HepG2 (cell line): ENCODE measurements at regions not wholly inside any gene's neighbourhood (a gene's known extent, or its start where the extent isn't known, plus 50 kb on each side); places are given as distances from the start of the nearest gene placed in this dataset.

Experiments used
- ATAC-seq: fragments of 200-7000 bp; cut with Tn5 transposase; 3 replicates; pipeline ENCODE4 v1.9.1; 2020; ENCODE audit warnings: mild to moderate bottlenecking, moderate library complexity
- BruUV-seq: library from RNA; stranded (reverse); fragments of 400-500 nt; replicated peaks from 2 replicates; lab custom pipeline; 2021; lab: Mats Ljungman, UMichigan
- CTCF ChIA-PET: fragments of 300-600 bp; formaldehyde crosslinking; extraction: SDS; loops from one replicate; lab custom pipeline; 2021; ENCODE audit warnings: low total read pairs, inconsistent platforms, low intra/inter-chr PET ratio; lab: Yijun Ruan, JAX
- POLR2A ChIA-PET: fragments of 350-600 bp; sonication (Branson Sonifier 250); formaldehyde crosslinking; loops from one replicate; lab custom pipeline; 2020; ENCODE audit warnings: antibody characterized with exemption, inconsistent platforms; lab: Yijun Ruan, JAX
- DNase-seq: peaks from one replicate; pipeline ENCODE4 v3.0.0-alpha.2; 2015; ENCODE audit warnings: low spot score
- FAIRE-seq: peaks from 3 replicates; lab custom pipeline; 2011; peaks lifted over from hg19 to GRCh38; lab: Jason Lieb, UNC
- H2AFZ ChIP-seq: one replicate; pipeline ENCODE4 v1.6.1; 2011; ENCODE audit warnings: low read length, inconsistent platforms
- H3K27ac ChIP-seq: fragments of 300-600 bp; 3 replicates; pipeline ENCODE4 v1.8.0; 2011; ENCODE audit warnings: mixed run types, mild to moderate bottlenecking, mixed read lengths, low read length, inconsistent platforms; ENCODE audit not compliant: insufficient read depth; ENCODE audit errors: extremely low read length
- H3K27me3 ChIP-seq, 2 experiments: fragments of 200-600 bp in 1 of 2; 2 replicates in 1 of 2; 3 replicates in 1 of 2; pipeline versions ENCODE4 v1.6.0 to v1.8.0; 2011; ENCODE audit warnings: low read length in 2 of 2, mild to moderate bottlenecking in 2 of 2, moderate library complexity in 2 of 2, inconsistent platforms in 1 of 2; ENCODE audit not compliant: insufficient read depth in 2 of 2, control insufficient read depth in 1 of 2
- H3K36me3 ChIP-seq, 2 experiments: fragments of 200-600 bp in 1 of 2; replicated peaks in 1 of 2; 2 replicates in 1 of 2; 3 replicates in 1 of 2; pipeline versions ENCODE4 v1.5.1 to v1.8.0; 2011; ENCODE audit warnings: low read length in 2 of 2, inconsistent platforms in 1 of 2; ENCODE audit not compliant: insufficient read depth in 2 of 2, control insufficient read depth in 1 of 2
- H3K4me1 ChIP-seq: 2 replicates; pipeline ENCODE4 v1.5.1; 2012; ENCODE audit warnings: low read length, inconsistent platforms; ENCODE audit not compliant: insufficient read depth
- H3K4me2 ChIP-seq: 2 replicates; pipeline ENCODE4 v1.6.0; 2011; ENCODE audit warnings: low read depth, low read length, inconsistent platforms
- H3K4me3 ChIP-seq, 3 experiments: fragments of 200-600 bp in 1 of 3; sonication (generic), shearing (Covaris generic) in 1 of 3; replicated peaks in 1 of 3; 2 replicates each; pipeline ENCODE4 v1.5.1; 2011 to 2016; ENCODE audit warnings: low read length in 3 of 3, inconsistent platforms in 2 of 3, low read depth in 2 of 3, mild to moderate bottlenecking in 2 of 3, control low read depth in 1 of 3, mixed read lengths in 1 of 3; ENCODE audit not compliant: insufficient read depth in 1 of 3
- H3K79me2 ChIP-seq: one replicate; pipeline ENCODE4 v1.6.1; 2011; ENCODE audit warnings: low read length, inconsistent platforms; ENCODE audit not compliant: insufficient read depth
- H3K9ac ChIP-seq: 2 replicates; pipeline ENCODE4 v1.6.0; 2011; ENCODE audit warnings: mild to moderate bottlenecking, low read depth, low read length, inconsistent platforms; ENCODE audit not compliant: insufficient read depth
- H3K9me3 ChIP-seq: 2 replicates; pipeline ENCODE4 v1.5.1; 2012; ENCODE audit warnings: mild to moderate bottlenecking, low read length
- H4K20me1 ChIP-seq: 2 replicates; pipeline ENCODE4 v1.6.0; 2011; ENCODE audit warnings: inconsistent platforms, mild to moderate bottlenecking, low read length, moderate library complexity; ENCODE audit not compliant: insufficient read depth
- ARHGAP35 ChIP-seq: sonication (generic); formaldehyde crosslinking; IDR thresholded peaks from 2 replicates; pipeline ENCODE4 v1.9.0; 2022; ENCODE audit warnings: mild to moderate bottlenecking, inconsistent platforms, moderate library complexity, missing genetic modification reagents, borderline replicate concordance
- RAD51 ChIP-seq: fragments of 450-650 bp; IDR thresholded peaks from 2 replicates; pipeline ENCODE4 v1.6.1; 2016; ENCODE audit warnings: borderline replicate concordance
- SNAPC2 ChIP-seq: sonication (generic); formaldehyde crosslinking; IDR thresholded peaks from 2 replicates; pipeline ENCODE4 v1.8.1; 2022; ENCODE audit warnings: mild to moderate bottlenecking, missing genetic modification reagents
- TP53 ChIP-seq: sonication (generic); formaldehyde crosslinking; conservative IDR thresholded peaks from 2 replicates; pipeline ENCODE4 v1.4.0; 2020; ENCODE audit warnings: missing genetic modification reagents
- ZNF333 ChIP-seq: sonication (generic); formaldehyde crosslinking; IDR thresholded peaks from 2 replicates; pipeline ENCODE4 v1.4.0; 2020; ENCODE audit warnings: mild to moderate bottlenecking, missing genetic modification reagents, borderline replicate concordance
- ZNF549 ChIP-seq: sonication (generic); formaldehyde crosslinking; IDR thresholded peaks from 2 replicates; pipeline ENCODE4 v1.5.0; 2020; ENCODE audit warnings: missing genetic modification reagents
- ZNF577 ChIP-seq: sonication (generic); formaldehyde crosslinking; IDR thresholded peaks from 2 replicates; pipeline ENCODE4 v1.4.0; 2020; ENCODE audit warnings: mild to moderate bottlenecking, low read depth, missing genetic modification reagents, borderline replicate concordance
- WGBS: methylation state at CpG from one replicate; pipeline ENCODE4 v1.1.6; 2017; ENCODE audit warnings: low lambda C conversion rate; 5-methylcytosine and 5-hydroxymethylcytosine counted together
- in situ Hi-C: cut with HindIII; loops from 2 replicates; pipeline ENCODE4 v1.10.0; 2017; ENCODE audit warnings: low pct_unique_long_range_greater_than_20kb; ENCODE audit not compliant: extremely low pct_ligation_motif_present
- intact Hi-C: fragments of 100-400 bp; cut with micrococcal nuclease; formaldehyde crosslinking; loops from one replicate; pipeline ENCODE4 v1.10.0; 2022; ENCODE audit not compliant: unreplicated experiment
- TF ChIP-seq, protein P1 (sequence below): sonication (generic); formaldehyde crosslinking; IDR thresholded peaks from 2 replicates; pipeline ENCODE4 v1.5.0; 2020; ENCODE audit warnings: missing genetic modification reagents, mild to moderate bottlenecking, borderline replicate concordance
- TF ChIP-seq, protein P2 (sequence below): sonication (generic); formaldehyde crosslinking; IDR thresholded peaks from 2 replicates; pipeline ENCODE4 v1.5.0; 2020; ENCODE audit warnings: mild to moderate bottlenecking, missing genetic modification reagents, borderline replicate concordance

- Histone ChIP-seq H3K4me1 (no peaks in the 10 kb centered on the region), H4K20me1 (no peaks in the 10 kb centered on the region), H3K4me3 (no peak overlapping the region), H3K9ac (no peak overlapping the region), H2AFZ (no peak overlapping the region), H3K27ac (no peak overlapping the region), H3K4me2 (no peak overlapping the region), H3K79me2 (no peaks in the 10 kb centered on the region), H3K27me3 (no peaks in the 10 kb centered on the region), H3K36me3 (no peaks in the 10 kb centered on the region), H3K9me3 (no peaks in the 10 kb centered on the region)
- DNase-seq (no peak), ATAC-seq (no peak), FAIRE-seq (no peak)
- CTCF ChIA-PET = no interaction called here
- TF ChIP-seq TP53 = no peak
- TF ChIP-seq SNAPC2 (CRISPR knock-in tag) = no peak
- TF ChIP-seq ZNF333 (CRISPR knock-in tag) = no peak
- TF ChIP-seq ZNF549 (CRISPR knock-in tag) = no peak
- no peak for TF ChIP-seq ARHGAP35
- TF ChIP-seq ZNF577 (CRISPR knock-in tag) = no peak
- TF ChIP-seq, protein P1, sequence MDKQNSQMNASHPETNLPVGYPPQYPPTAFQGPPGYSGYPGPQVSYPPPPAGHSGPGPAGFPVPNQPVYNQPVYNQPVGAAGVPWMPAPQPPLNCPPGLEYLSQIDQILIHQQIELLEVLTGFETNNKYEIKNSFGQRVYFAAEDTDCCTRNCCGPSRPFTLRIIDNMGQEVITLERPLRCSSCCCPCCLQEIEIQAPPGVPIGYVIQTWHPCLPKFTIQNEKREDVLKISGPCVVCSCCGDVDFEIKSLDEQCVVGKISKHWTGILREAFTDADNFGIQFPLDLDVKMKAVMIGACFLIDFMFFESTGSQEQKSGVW (CRISPR knock-in tag) = no peak
- POLR2A ChIA-PET = no interaction called here
- no TSS peak for BruUV-seq
- in situ Hi-C loops (no loop called here), intact Hi-C loops (no loop called here)
- WGBS = under 1% methylated on average over 5 of the region's 5 CpGs
Measured at GRCh38 chr3:18806633-18807032, 341.7 kb upstream of the KCNH8 start.

DNA sequence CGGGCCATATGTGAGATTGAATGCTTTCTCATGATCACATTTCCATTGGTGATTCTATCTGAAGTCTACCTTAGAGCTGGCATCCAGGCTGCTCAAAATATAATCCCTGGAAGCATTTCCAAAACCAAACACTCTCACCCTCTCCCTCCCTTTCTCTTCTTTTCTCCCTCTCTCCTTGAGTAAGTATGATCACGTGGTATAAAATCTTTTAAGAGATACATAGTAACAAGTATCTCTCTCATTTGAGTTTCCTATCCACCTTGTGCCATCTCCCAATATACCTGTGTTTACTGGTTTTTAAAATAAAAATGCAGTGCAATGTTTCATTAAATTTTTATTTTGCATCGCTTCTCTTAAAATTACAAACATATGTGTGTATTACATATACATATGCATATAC lies 350.9 kb upstream of the KCNH8 start:
- no peak overlapping the region for H3K9ac ChIP-seq
- no peak overlapping the region for H3K27ac ChIP-seq
- H2AFZ ChIP-seq = no peak overlapping the region
- H4K20me1 ChIP-seq = no peaks in the 10 kb centered on the region
- ChIA-PET CTCF (no interaction called here), POLR2A (no interaction called here)
- WGBS = 7% methylated on average over 3 of the region's 3 CpGs
- no peak for FAIRE-seq
- no peaks in the 10 kb centered on the region for H3K36me3 ChIP-seq
- H3K4me3 ChIP-seq = no peak overlapping the region
- BruUV-seq = no TSS peak
- H3K27me3 ChIP-seq = no peaks in the 10 kb centered on the region
- intact Hi-C loops = no loop called here
- ATAC-seq = no peak
- H3K79me2 ChIP-seq = no peaks in the 10 kb centered on the region
- H3K4me1 ChIP-seq = no peaks in the 10 kb centered on the region
- no peaks in the 10 kb centered on the region for H3K9me3 ChIP-seq
- TF ChIP-seq, protein P2, sequence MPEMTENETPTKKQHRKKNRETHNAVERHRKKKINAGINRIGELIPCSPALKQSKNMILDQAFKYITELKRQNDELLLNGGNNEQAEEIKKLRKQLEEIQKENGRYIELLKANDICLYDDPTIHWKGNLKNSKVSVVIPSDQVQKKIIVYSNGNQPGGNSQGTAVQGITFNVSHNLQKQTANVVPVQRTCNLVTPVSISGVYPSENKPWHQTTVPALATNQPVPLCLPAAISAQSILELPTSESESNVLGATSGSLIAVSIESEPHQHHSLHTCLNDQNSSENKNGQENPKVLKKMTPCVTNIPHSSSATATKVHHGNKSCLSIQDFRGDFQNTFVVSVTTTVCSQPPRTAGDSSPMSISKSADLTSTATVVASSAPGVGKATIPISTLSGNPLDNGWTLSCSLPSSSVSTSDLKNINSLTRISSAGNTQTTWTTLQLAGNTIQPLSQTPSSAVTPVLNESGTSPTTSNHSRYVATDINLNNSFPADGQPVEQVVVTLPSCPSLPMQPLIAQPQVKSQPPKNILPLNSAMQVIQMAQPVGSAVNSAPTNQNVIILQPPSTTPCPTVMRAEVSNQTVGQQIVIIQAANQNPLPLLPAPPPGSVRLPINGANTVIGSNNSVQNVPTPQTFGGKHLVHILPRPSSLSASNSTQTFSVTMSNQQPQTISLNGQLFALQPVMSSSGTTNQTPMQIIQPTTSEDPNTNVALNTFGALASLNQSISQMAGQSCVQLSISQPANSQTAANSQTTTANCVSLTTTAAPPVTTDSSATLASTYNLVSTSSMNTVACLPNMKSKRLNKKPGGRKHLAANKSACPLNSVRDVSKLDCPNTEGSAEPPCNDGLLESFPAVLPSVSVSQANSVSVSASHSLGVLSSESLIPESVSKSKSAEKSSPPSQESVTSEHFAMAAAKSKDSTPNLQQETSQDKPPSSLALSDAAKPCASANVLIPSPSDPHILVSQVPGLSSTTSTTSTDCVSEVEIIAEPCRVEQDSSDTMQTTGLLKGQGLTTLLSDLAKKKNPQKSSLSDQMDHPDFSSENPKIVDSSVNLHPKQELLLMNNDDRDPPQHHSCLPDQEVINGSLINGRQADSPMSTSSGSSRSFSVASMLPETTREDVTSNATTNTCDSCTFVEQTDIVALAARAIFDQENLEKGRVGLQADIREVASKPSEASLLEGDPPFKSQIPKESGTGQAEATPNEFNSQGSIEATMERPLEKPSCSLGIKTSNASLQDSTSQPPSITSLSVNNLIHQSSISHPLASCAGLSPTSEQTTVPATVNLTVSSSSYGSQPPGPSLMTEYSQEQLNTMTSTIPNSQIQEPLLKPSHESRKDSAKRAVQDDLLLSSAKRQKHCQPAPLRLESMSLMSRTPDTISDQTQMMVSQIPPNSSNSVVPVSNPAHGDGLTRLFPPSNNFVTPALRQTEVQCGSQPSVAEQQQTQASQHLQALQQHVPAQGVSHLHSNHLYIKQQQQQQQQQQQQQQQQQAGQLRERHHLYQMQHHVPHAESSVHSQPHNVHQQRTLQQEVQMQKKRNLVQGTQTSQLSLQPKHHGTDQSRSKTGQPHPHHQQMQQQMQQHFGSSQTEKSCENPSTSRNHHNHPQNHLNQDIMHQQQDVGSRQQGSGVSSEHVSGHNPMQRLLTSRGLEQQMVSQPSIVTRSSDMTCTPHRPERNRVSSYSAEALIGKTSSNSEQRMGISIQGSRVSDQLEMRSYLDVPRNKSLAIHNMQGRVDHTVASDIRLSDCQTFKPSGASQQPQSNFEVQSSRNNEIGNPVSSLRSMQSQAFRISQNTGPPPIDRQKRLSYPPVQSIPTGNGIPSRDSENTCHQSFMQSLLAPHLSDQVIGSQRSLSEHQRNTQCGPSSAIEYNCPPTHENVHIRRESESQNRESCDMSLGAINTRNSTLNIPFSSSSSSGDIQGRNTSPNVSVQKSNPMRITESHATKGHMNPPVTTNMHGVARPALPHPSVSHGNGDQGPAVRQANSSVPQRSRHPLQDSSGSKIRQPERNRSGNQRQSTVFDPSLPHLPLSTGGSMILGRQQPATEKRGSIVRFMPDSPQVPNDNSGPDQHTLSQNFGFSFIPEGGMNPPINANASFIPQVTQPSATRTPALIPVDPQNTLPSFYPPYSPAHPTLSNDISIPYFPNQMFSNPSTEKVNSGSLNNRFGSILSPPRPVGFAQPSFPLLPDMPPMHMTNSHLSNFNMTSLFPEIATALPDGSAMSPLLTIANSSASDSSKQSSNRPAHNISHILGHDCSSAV (CRISPR knock-in tag) = no peak
- peak; percentile 64; the same call in 1 of the 2 replicates for TF ChIP-seq RAD51
- TF ChIP-seq, all 625 proteins: peak for 1
- no peak overlapping the region for H3K4me2 ChIP-seq
- DNase-seq = no peak
- in situ Hi-C loops = no loop called here
